IPS-15b (cell line): ENCODE measurements at regions not wholly inside any gene's neighbourhood (a gene's known extent, or its start where the extent isn't known, plus 50 kb on each side); places are given as distances from the start of the nearest gene placed in this dataset.
"Not testable (repeated sequence)": the region's sequence is repeated elsewhere in the genome, so short reads cannot be mapped to it uniquely, and the experiment has no call there.

Experiments used
- H3K27me3 ChIP-seq: one replicate; pipeline ENCODE4 v1.6.1; 2013; ENCODE audit warnings: low read length; ENCODE audit not compliant: control insufficient read depth, insufficient read depth
- H3K36me3 ChIP-seq: one replicate; pipeline ENCODE4 v1.6.1; 2013; ENCODE audit warnings: low read length; ENCODE audit not compliant: control insufficient read depth, insufficient read depth
- H3K4me1 ChIP-seq: one replicate; pipeline ENCODE4 v1.6.1; 2013; ENCODE audit warnings: mild to moderate bottlenecking, low read length; ENCODE audit not compliant: control insufficient read depth, insufficient read depth
- H3K4me3 ChIP-seq: one replicate; pipeline ENCODE4 v1.5.1; 2013; ENCODE audit warnings: low read depth, low read length
- H3K9ac ChIP-seq: one replicate; pipeline ENCODE4 v1.6.1; 2013; ENCODE audit warnings: low read depth, mild to moderate bottlenecking, low read length
- H3K9me3 ChIP-seq: one replicate; pipeline ENCODE4 v1.6.1; 2013; ENCODE audit warnings: mild to moderate bottlenecking, low read length; ENCODE audit not compliant: control insufficient read depth, insufficient read depth

- Histone ChIP-seq H3K4me3 (no peak overlapping the region), H3K4me1 (no peaks in the 10 kb centered on the region), H3K27me3 (no peaks in the 10 kb centered on the region), H3K9me3 (no peaks in the 10 kb centered on the region), H3K9ac (no peak overlapping the region), H3K36me3 (no peaks in the 10 kb centered on the region)
These were observed 207.4 kb downstream of the RRAGC start for GRCh38 chr1:38652217-38652616.

DNA sequence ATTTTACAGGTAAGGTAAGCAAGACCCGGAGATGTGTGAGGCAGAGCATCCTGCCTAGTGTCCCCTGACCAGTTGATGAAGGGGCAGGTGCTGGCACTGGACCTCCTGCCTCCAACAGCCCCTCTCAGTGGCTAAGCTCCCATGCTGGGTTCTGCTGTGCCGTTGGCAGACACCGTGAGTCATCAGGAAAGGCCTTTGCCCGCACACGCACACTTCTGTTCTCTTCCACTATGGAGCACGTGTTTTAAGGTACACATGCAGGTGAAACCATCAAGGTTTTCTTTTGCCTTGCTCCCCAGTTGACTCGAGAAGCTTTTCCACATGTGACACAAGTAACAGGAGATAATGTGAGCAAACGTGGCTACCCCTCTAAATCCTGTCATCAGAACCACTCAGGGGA, 207.9 kb downstream of the RRAGC start:
- H3K36me3 ChIP-seq: no peaks in the 10 kb centered on the region
- no peak overlapping the region for H3K4me3 ChIP-seq
- no peaks in the 10 kb centered on the region for H3K4me1 ChIP-seq
- H3K9me3 ChIP-seq: no peaks in the 10 kb centered on the region
- H3K27me3 ChIP-seq: no peaks in the 10 kb centered on the region
- H3K9ac ChIP-seq: no peak overlapping the region

- Histone ChIP-seq H3K36me3 (no peaks in the 10 kb centered on the region), H3K4me3 (no peak overlapping the region), H3K9ac (no peak overlapping the region), H3K9me3 (no peaks in the 10 kb centered on the region), H3K27me3 (no peaks in the 10 kb centered on the region), H3K4me1 (no peaks in the 10 kb centered on the region)
These were observed 211.2 kb downstream of the RRAGC start for GRCh38 chr1:38648417-38648816.

DNA sequence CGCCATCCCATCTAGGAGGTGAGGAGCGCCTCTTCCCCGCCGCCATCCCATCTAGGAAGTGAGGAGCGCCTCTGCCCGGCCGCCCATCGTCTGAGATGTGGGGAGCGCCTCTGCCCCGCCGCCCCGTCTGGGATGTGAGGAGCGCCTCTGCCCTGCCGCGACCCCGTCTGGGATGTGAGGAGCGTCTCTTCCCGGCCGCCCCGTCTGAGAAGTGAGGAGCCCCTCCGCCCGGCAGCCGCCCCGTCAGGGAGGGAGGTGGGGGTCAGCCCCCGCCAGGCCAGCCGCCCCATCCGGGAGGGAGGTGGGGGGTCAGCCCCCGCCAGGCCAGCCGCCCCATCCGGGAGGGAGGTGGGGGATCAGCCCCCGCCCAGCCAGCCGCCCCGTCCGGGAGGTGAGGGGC, 212.2 kb downstream of the RRAGC start:
- not testable (repeated sequence) for H3K9ac ChIP-seq, H3K4me1 ChIP-seq, H3K4me3 ChIP-seq, H3K36me3 ChIP-seq, H3K27me3 ChIP-seq, H3K9me3 ChIP-seq

DNA sequence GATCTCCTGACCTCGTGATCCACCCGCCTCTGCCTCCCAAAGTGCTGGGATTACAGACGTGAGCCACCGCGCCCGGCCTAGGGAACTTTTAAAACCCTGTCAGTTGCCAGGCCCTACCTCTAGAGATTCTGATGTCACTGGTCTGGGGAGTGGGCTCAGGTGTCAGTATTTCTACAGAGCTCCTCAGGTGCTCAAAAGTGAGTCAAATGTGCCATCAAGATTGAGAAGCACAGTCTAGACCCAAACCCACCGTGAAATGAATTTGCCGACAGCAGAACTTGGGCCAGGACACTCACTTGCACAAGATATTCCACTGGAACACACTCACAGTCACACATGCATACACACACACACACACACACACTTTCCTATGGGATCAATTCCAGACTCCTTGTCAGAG, 215.5 kb downstream of the RRAGC start:
- Histone ChIP-seq H3K4me3 (no peak overlapping the region), H3K27me3 (no peaks in the 10 kb centered on the region), H3K36me3 (no peaks in the 10 kb centered on the region), H3K9ac (no peak overlapping the region), H3K9me3 (no peaks in the 10 kb centered on the region), H3K4me1 (no peaks in the 10 kb centered on the region)

DNA sequence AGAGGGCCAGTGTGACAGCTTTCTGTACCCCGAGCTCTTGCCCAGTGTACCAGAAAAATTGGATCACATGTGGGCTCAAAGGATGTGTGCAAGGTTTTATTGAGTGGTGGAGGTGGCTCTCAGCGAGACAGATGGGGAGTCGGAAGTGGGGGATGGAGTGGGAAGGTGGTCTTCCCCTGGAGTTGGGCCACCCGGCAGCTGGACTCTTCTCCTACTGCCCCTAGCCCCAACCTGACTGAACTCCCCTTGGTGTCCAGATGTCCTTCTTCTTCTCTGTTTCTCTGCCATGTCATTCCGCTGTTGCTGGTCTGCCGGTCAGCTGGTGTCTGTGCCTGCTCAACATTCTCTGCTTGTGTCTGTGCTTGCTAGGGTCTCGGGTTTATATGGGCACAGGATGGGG, 217.9 kb downstream of the RRAGC start:
- H3K9ac ChIP-seq: no peak overlapping the region
- no peaks in the 10 kb centered on the region for H3K27me3 ChIP-seq
- H3K36me3 ChIP-seq: no peaks in the 10 kb centered on the region
- no peak overlapping the region for H3K4me3 ChIP-seq
- no peaks in the 10 kb centered on the region for H3K4me1 ChIP-seq
- no peaks in the 10 kb centered on the region for H3K9me3 ChIP-seq

DNA sequence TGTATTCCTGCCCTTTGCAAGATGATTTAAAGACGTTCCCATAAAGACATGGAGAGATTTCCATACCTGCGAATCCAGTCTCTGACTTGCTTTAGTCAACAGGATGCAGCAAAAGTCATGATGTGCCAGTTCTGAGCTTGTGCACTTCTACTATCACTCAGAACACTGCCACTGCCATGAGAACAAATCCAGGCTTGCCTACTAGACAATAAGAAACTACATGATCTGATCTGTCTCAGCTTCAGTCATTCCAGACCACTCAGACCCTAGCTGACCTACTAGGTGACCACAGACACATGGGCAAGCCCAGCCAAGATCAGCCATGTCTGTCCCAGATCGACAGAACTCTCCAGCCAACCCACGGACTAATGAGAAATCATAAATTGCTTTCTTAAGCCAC, 219.2 kb downstream of the RRAGC start:
- no peaks in the 10 kb centered on the region for H3K4me1 ChIP-seq
- no peaks in the 10 kb centered on the region for H3K9me3 ChIP-seq
- H3K36me3 ChIP-seq: no peaks in the 10 kb centered on the region
- H3K27me3 ChIP-seq: no peaks in the 10 kb centered on the region
- no peak overlapping the region for H3K4me3 ChIP-seq
- H3K9ac ChIP-seq: no peak overlapping the region

DNA sequence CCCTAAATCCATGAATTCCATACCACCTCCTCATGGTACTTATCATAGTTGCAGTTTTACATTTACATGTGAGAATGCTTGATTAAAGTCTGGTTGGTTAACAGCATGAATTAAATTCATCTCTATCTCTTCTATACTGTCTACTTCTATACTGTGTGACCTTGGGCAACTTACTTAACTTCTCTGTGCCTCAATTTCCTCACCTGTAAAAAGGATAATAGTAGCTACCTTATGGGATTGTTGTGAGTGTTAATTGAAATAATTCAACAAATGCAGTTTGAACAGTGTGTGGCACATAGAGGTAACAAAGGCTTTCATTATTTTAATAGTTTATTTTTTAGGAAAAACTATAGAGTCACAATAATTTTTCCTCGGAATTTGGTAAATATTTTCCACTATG, 231.3 kb downstream of the RRAGC start:
- Histone ChIP-seq H3K27me3 (no peaks in the 10 kb centered on the region), H3K9me3 (no peaks in the 10 kb centered on the region), H3K36me3 (no peaks in the 10 kb centered on the region), H3K9ac (no peak overlapping the region), H3K4me1 (peaks cover 7% of the 10 kb centered on the region), H3K4me3 (no peak overlapping the region)

- H3K27me3 ChIP-seq: no peaks in the 10 kb centered on the region
- peaks cover 7% of the 10 kb centered on the region for H3K4me1 ChIP-seq
- H3K9ac ChIP-seq: no peak overlapping the region
- H3K9me3 ChIP-seq: no peaks in the 10 kb centered on the region
- H3K4me3 ChIP-seq: no peak overlapping the region
- H3K36me3 ChIP-seq: no peaks in the 10 kb centered on the region
These were observed 233.6 kb downstream of the RRAGC start for GRCh38 chr1:38625939-38626338.

DNA sequence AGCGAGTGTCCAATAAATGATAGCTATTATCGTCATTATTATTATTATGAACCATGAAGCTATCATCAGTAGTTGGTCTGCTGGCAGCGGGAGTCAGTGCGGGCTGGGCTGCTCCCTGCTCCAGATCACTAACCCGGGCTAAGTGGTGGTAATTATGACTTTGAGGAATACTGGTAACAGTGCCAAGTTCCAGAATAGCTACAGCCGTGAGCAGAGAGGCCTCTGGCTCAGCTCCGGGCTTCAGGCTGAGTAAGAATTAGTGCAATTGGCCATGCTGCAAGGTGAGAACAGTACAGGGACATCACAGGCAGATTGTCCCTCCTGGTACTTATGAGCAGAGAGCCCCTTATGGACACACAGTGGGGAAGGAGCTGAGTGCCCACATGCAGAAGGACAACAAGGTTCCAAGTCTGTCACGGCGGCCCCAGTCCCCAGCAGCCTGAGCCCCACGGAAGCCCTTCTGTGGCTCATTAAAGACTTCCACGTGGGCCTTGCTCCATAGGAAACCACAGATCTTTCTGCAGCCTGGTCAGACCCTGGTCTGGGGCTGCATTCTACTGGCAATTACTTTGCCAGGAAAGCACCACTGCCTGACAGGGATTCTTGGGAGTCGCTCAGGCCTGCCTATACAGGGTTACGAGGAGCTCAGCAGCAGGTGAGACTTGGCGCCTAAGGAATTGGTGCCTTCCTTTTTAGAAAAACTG, 235.1 kb downstream of the RRAGC start:
- Histone ChIP-seq H3K27me3 (no peaks in the 10 kb centered on the region), H3K4me3 (no peak overlapping the region), H3K4me1 (peaks cover 7% of the 10 kb centered on the region), H3K36me3 (no peaks in the 10 kb centered on the region), H3K9me3 (no peaks in the 10 kb centered on the region), H3K9ac (no peak overlapping the region)

- no peaks in the 10 kb centered on the region for H3K36me3 ChIP-seq
- H3K4me3 ChIP-seq: no peak overlapping the region
- H3K9ac ChIP-seq: no peak overlapping the region
- no peaks in the 10 kb centered on the region for H3K27me3 ChIP-seq
- peaks cover 7% of the 10 kb centered on the region for H3K4me1 ChIP-seq
- H3K9me3 ChIP-seq: no peaks in the 10 kb centered on the region
These were observed 236.0 kb downstream of the RRAGC start for GRCh38 chr1:38623529-38623928.

GRCh38 chr1:38622197-38622596, 237.4 kb downstream of the RRAGC start:
- peaks cover 7% of the 10 kb centered on the region for H3K4me1 ChIP-seq
- no peak overlapping the region for H3K4me3 ChIP-seq
- no peaks in the 10 kb centered on the region for H3K9me3 ChIP-seq
- no peak overlapping the region for H3K9ac ChIP-seq
- no peaks in the 10 kb centered on the region for H3K27me3 ChIP-seq
- no peaks in the 10 kb centered on the region for H3K36me3 ChIP-seq
